MM.1S (cell line): ENCODE measurements at regions not wholly inside any gene's neighbourhood (a gene's known extent, or its start where the extent isn't known, plus 50 kb on each side); places are given as distances from the start of the nearest gene placed in this dataset.

Experiments
- DNase-seq: peaks from one replicate; pipeline ENCODE4 v3.0.0-alpha.2; 2015
- H2AFZ ChIP-seq: fragments of 300-600 bp; sonication (generic); 2 replicates; pipeline ENCODE4 v1.6.0; 2016; ENCODE audit warnings: antibody characterized with exemption, low read length
- H3F3A ChIP-seq: fragments of 300-600 bp; sonication (generic); 2 replicates; pipeline ENCODE4 v1.6.1; 2016; ENCODE audit warnings: mild to moderate bottlenecking, antibody characterized with exemption, low read length, moderate library complexity, mixed read lengths; ENCODE audit not compliant: insufficient read depth
- H3K27ac ChIP-seq: fragments of 300-600 bp; sonication (generic); 2 replicates; pipeline ENCODE4 v1.5.1; 2016; ENCODE audit warnings: mild to moderate bottlenecking, low read length
- H3K27me3 ChIP-seq: fragments of 300-600 bp; sonication (generic); replicated peaks from 2 replicates; pipeline ENCODE4 v1.6.0; 2016; ENCODE audit warnings: low read length; ENCODE audit not compliant: insufficient read depth
- H3K36me3 ChIP-seq: fragments of 300-600 bp; sonication (generic); replicated peaks from 2 replicates; pipeline ENCODE4 v1.6.1; 2016; ENCODE audit warnings: mild to moderate bottlenecking, low read length, mixed read lengths; ENCODE audit not compliant: insufficient read depth
- H3K4me1 ChIP-seq: fragments of 300-600 bp; sonication (generic); 2 replicates; pipeline ENCODE4 v1.6.1; 2016; ENCODE audit warnings: low read length, mixed read lengths
- H3K4me2 ChIP-seq: fragments of 300-600 bp; sonication (generic); 2 replicates; pipeline ENCODE4 v1.6.0; 2016; ENCODE audit warnings: low read depth, low read length
- H3K4me3 ChIP-seq: fragments of 300-600 bp; sonication (generic); 2 replicates; pipeline ENCODE4 v1.5.1; 2016; ENCODE audit warnings: low read length, mixed read lengths
- H3K79me2 ChIP-seq: fragments of 300-600 bp; sonication (generic); 2 replicates; pipeline ENCODE4 v1.6.1; 2016; ENCODE audit warnings: mixed run types, low read length, mixed read lengths
- H3K9ac ChIP-seq: fragments of 300-600 bp; sonication (generic); 2 replicates; pipeline ENCODE4 v1.6.1; 2016; ENCODE audit warnings: low read length, mixed read lengths
- H3K9me2 ChIP-seq: fragments of 300-600 bp; sonication (generic); replicated peaks from 2 replicates; pipeline ENCODE4 v1.6.1; 2016; ENCODE audit warnings: mild to moderate bottlenecking, low read length, mixed read lengths; ENCODE audit not compliant: insufficient read depth
- H3K9me3 ChIP-seq: fragments of 300-600 bp; sonication (generic); replicated peaks from 2 replicates; pipeline ENCODE4 v1.6.1; 2016; ENCODE audit warnings: mild to moderate bottlenecking, low read length, mixed read lengths; ENCODE audit not compliant: insufficient read depth
- H4K20me1 ChIP-seq: fragments of 300-600 bp; sonication (generic); 2 replicates; pipeline ENCODE4 v1.6.1; 2016; ENCODE audit warnings: mild to moderate bottlenecking, low read length, moderate library complexity, mixed read lengths; ENCODE audit not compliant: insufficient read depth
- CTCF ChIP-seq: fragments of 300-600 bp; sonication (generic); IDR thresholded peaks from 2 replicates; pipeline ENCODE4 v1.5.1; 2016; ENCODE audit warnings: antibody characterized with exemption, low read length, mixed read lengths
- EZH2 ChIP-seq: fragments of 300-600 bp; sonication (generic); optimal IDR thresholded peaks from 2 replicates; pipeline ENCODE3; 2017; ENCODE audit warnings: low read depth, mild to moderate bottlenecking, antibody characterized with exemption, low read length, mixed read lengths
- EZH2phosphoT487 ChIP-seq: fragments of 300-600 bp; sonication (generic); IDR thresholded peaks from 2 replicates; pipeline ENCODE4 v1.6.1; 2018; ENCODE audit warnings: antibody characterized with exemption, low read length

GRCh38 chr18:40417501-40417900 lies 1537.5 kb upstream of the PIK3C3 start:
- Histone ChIP-seq H3F3A (no peaks in the 10 kb centered on the region), H3K36me3 (no peaks in the 10 kb centered on the region), H3K9me3 (no peaks in the 10 kb centered on the region), H3K4me1 (no peaks in the 10 kb centered on the region), H2AFZ (no peak overlapping the region), H3K9ac (no peak overlapping the region), H3K9me2 (no peaks in the 10 kb centered on the region), H3K4me3 (no peak overlapping the region), H3K27ac (no peak overlapping the region), H4K20me1 (no peaks in the 10 kb centered on the region), H3K27me3 (no peaks in the 10 kb centered on the region), H3K4me2 (no peak overlapping the region), H3K79me2 (no peaks in the 10 kb centered on the region)
- TF ChIP-seq CTCF (no peak), EZH2phosphoT487 (no peak), EZH2 (no peak)
- no peak for DNase-seq

- Histone ChIP-seq H3K79me2 (no peaks in the 10 kb centered on the region), H3K27ac (no peak overlapping the region), H2AFZ (no peak overlapping the region), H3K4me2 (no peak overlapping the region), H3K36me3 (no peaks in the 10 kb centered on the region), H3K9me3 (no peaks in the 10 kb centered on the region), H3K27me3 (no peaks in the 10 kb centered on the region), H4K20me1 (no peaks in the 10 kb centered on the region), H3K4me1 (no peaks in the 10 kb centered on the region), H3K9me2 (no peaks in the 10 kb centered on the region), H3K4me3 (no peak overlapping the region), H3K9ac (no peak overlapping the region), H3F3A (no peaks in the 10 kb centered on the region)
- TF ChIP-seq EZH2phosphoT487 (no peak), EZH2 (no peak), CTCF (no peak)
- no peak for DNase-seq
These were observed 1539.2 kb upstream of the PIK3C3 start for GRCh38 chr18:40415821-40416220.

- Histone ChIP-seq H2AFZ (no peak overlapping the region), H4K20me1 (no peaks in the 10 kb centered on the region), H3K4me3 (no peak overlapping the region), H3F3A (no peaks in the 10 kb centered on the region), H3K36me3 (no peaks in the 10 kb centered on the region), H3K27ac (no peak overlapping the region), H3K79me2 (no peaks in the 10 kb centered on the region), H3K9me3 (no peaks in the 10 kb centered on the region), H3K9ac (no peak overlapping the region), H3K27me3 (no peaks in the 10 kb centered on the region), H3K4me2 (no peak overlapping the region), H3K4me1 (no peaks in the 10 kb centered on the region), H3K9me2 (no peaks in the 10 kb centered on the region)
- no peak for TF ChIP-seq CTCF
- TF ChIP-seq EZH2: no peak
- TF ChIP-seq EZH2phosphoT487: no peak
- no peak for DNase-seq
These were observed 1539.8 kb upstream of the PIK3C3 start for GRCh38 chr18:40415176-40415791.
